K562 (cell line): ENCODE measurements at regions not wholly inside any gene's neighbourhood (a gene's known extent, or its start where the extent isn't known, plus 50 kb on each side); places are given as distances from the start of the nearest gene placed in this dataset.

Experiments
- ATAC-seq: fragments of 200-7000 bp; cut with Tn5 transposase; 3 replicates; pipeline ENCODE4 v1.9.1; 2020; ENCODE audit warnings: moderate library complexity
- BruUV-seq: library from RNA; stranded (reverse); fragments of 400-500 nt; replicated peaks from 2 replicates; lab custom pipeline; 2021; lab: Mats Ljungman, UMichigan
- CTCF ChIA-PET: fragments of 300-600 bp; formaldehyde crosslinking; extraction: SDS; loops from one replicate; lab custom pipeline; 2021; ENCODE audit warnings: low intra/inter-chr PET ratio; lab: Yijun Ruan, JAX
- POLR2A ChIA-PET: fragments of 300-600, 350-650 bp; sonication (Branson Sonifier 250); formaldehyde crosslinking; extraction: SDS; loops from one replicate; lab custom pipeline; 2021; ENCODE audit warnings: antibody characterized with exemption, inconsistent platforms; lab: Yijun Ruan, JAX
- DNase-seq, 4 experiments: peaks; one replicate each; pipeline versions ENCODE4 v3.0.0 to v3.0.0-alpha.2; 2011 to 2018; ENCODE audit warnings: low spot score in 3 of 4, mixed read lengths in 3 of 4; ENCODE audit errors: extremely low read depth in 1 of 4
- FAIRE-seq: peaks from 2 replicates; lab custom pipeline; 2011; peaks lifted over from hg19 to GRCh38; lab: Jason Lieb, UNC
- H2AFZ ChIP-seq: 2 replicates; pipeline ENCODE4 v1.6.0; 2011; ENCODE audit warnings: low read depth, low read length, control low read depth, inconsistent platforms
- H3K27ac ChIP-seq: fragments of 200-600 bp; 3 replicates; pipeline ENCODE4 v1.8.0; 2011; ENCODE audit warnings: low read depth, mild to moderate bottlenecking, control low read depth, inconsistent platforms, low read length, moderate library complexity, mixed read lengths; ENCODE audit errors: extremely low read depth
- H3K27me3 ChIP-seq, 2 experiments: fragments of 300-600 bp in 1 of 2; 2 replicates in 1 of 2; 3 replicates in 1 of 2; pipeline versions ENCODE4 v1.6.0 to v1.8.0; 2011; ENCODE audit warnings: inconsistent platforms in 2 of 2, low read length in 2 of 2, mild to moderate bottlenecking in 1 of 2, mixed read lengths in 1 of 2, moderate library complexity in 1 of 2; ENCODE audit not compliant: control insufficient read depth in 2 of 2, insufficient read depth in 2 of 2
- H3K36me3 ChIP-seq: fragments of 300-600 bp; 3 replicates; pipeline ENCODE4 v1.8.0; 2011; ENCODE audit warnings: mild to moderate bottlenecking, low read length, inconsistent platforms; ENCODE audit not compliant: control insufficient read depth, insufficient read depth
- H3K4me1 ChIP-seq, 2 experiments: fragments of 200-600 bp in 1 of 2; replicated peaks in 1 of 2; 2 replicates in 1 of 2; 3 replicates in 1 of 2; pipeline versions ENCODE4 v1.5.1 to v1.8.0; 2011; ENCODE audit warnings: inconsistent platforms in 2 of 2, low read length in 2 of 2, mild to moderate bottlenecking in 1 of 2, mixed read lengths in 1 of 2, moderate library complexity in 1 of 2; ENCODE audit not compliant: control insufficient read depth in 2 of 2, insufficient read depth in 2 of 2
- H3K4me2 ChIP-seq: 2 replicates; pipeline ENCODE4 v1.6.1; 2011; ENCODE audit warnings: low read length, control low read depth, inconsistent platforms, mixed read lengths; ENCODE audit not compliant: insufficient read depth
- H3K4me3 ChIP-seq: fragments of 200-600 bp; sonication (generic), shearing (Covaris generic); 2 replicates; pipeline ENCODE4 v1.5.1; 2016; ENCODE audit warnings: control low read depth, inconsistent platforms
- H3K79me2 ChIP-seq: fragments of 200-600 bp; 3 replicates; pipeline ENCODE4 v1.8.0; 2011; ENCODE audit warnings: low read length, inconsistent platforms; ENCODE audit not compliant: control insufficient read depth, insufficient read depth
- H3K9ac ChIP-seq, 2 experiments: 2 replicates each; pipeline versions ENCODE4 v1.6.0 to v1.6.1; 2011; ENCODE audit warnings: low read depth in 2 of 2, low read length in 2 of 2, control low read depth in 1 of 2, inconsistent platforms in 1 of 2, mild to moderate bottlenecking in 1 of 2, mixed read lengths in 1 of 2; ENCODE audit not compliant: insufficient read depth in 1 of 2
- H3K9me1 ChIP-seq: one replicate; pipeline ENCODE4 v1.6.0; 2011; ENCODE audit warnings: inconsistent platforms, mild to moderate bottlenecking, low read length, moderate library complexity; ENCODE audit not compliant: control insufficient read depth, insufficient read depth
- H3K9me3 ChIP-seq: replicated peaks from 2 replicates; pipeline ENCODE4 v1.5.1; 2011; ENCODE audit warnings: low read depth, low read length, inconsistent platforms; ENCODE audit not compliant: control insufficient read depth, insufficient read depth
- H4K20me1 ChIP-seq: replicated peaks from 2 replicates; pipeline ENCODE4 v1.6.1; 2011; ENCODE audit warnings: low read length, inconsistent platforms, mixed read lengths; ENCODE audit not compliant: control insufficient read depth, insufficient read depth
- E4F1 ChIP-seq: fragments of 250-450 bp; sonication (Bioruptor Pico); IDR thresholded peaks from 2 replicates; pipeline ENCODE4 v1.5.0; 2021; ENCODE audit warnings: mild to moderate bottlenecking, borderline replicate concordance
- MCM5 ChIP-seq: fragments of 450-650 bp; IDR thresholded peaks from 2 replicates; pipeline ENCODE4 v1.6.1; 2016; ENCODE audit warnings: low read depth
- NCOA1 ChIP-seq: fragments of 450-650 bp; IDR thresholded peaks from 2 replicates; pipeline ENCODE4 v1.6.1; 2016; ENCODE audit warnings: low read depth
- NR0B1 ChIP-seq: fragments of 450-650 bp; IDR thresholded peaks from one replicate; pipeline ENCODE4 v1.6.1; 2018; ENCODE audit warnings: mild to moderate bottlenecking, moderate library complexity; ENCODE audit not compliant: partially characterized antibody
- RAD21 ChIP-seq, 2 experiments: fragments of 250-450 bp in 1 of 2; fragments of 450-650 bp in 1 of 2; sonication (Bioruptor Pico) in 1 of 2; formaldehyde crosslinking in 1 of 2; IDR thresholded peaks in 1 of 2; conservative IDR thresholded peaks in 1 of 2; 2 replicates each; pipeline versions ENCODE4 v1.4.0 to v1.8.0; 2020 to 2022; ENCODE audit warnings: mild to moderate bottlenecking in 2 of 2, moderate library complexity in 1 of 2
- RBM22 ChIP-seq: fragments of 200-400 bp; formaldehyde crosslinking; IDR thresholded peaks from 2 replicates; pipeline ENCODE4 v1.6.1; 2018; ENCODE audit warnings: low read length, low read depth; ENCODE audit not compliant: poor library complexity, severe bottlenecking
- SMAD1 ChIP-seq: fragments of 150-350 bp; IDR thresholded peaks from 2 replicates; pipeline ENCODE4 v1.6.1; 2014; ENCODE audit warnings: low read length, low read depth; ENCODE audit not compliant: partially characterized antibody
- SRF ChIP-seq, 2 experiments: fragments of 250-450, 450-650 bp in 1 of 2; sonication (Bioruptor Pico) in 1 of 2; sonication (generic) in 1 of 2; formaldehyde crosslinking; IDR thresholded peaks; 2 replicates each; pipeline versions ENCODE4 v1.5.0 to v1.5.1; 2020 to 2022; ENCODE audit warnings: mild to moderate bottlenecking in 1 of 2, missing genetic modification reagents in 1 of 2
- THRA ChIP-seq: fragments of 450-650 bp; IDR thresholded peaks from 2 replicates; pipeline ENCODE4 v1.6.1; 2017; ENCODE audit warnings: mild to moderate bottlenecking, moderate library complexity
- ZNF134 ChIP-seq: fragments of 250-450 bp; sonication (Bioruptor Pico); conservative IDR thresholded peaks from 2 replicates; pipeline ENCODE4 v1.4.0; 2020
- ZNF232 ChIP-seq: sonication (generic); formaldehyde crosslinking; IDR thresholded peaks from 2 replicates; pipeline ENCODE4 v1.8.0; 2022; ENCODE audit warnings: mild to moderate bottlenecking, missing genetic modification reagents
- ZNF609 ChIP-seq: sonication (generic); formaldehyde crosslinking; IDR thresholded peaks from 2 replicates; pipeline ENCODE4 v1.8.1; 2023; ENCODE audit warnings: missing genetic modification reagents, mild to moderate bottlenecking, borderline replicate concordance
- WGBS: fragments of 100-300 bp; shearing (Covaris generic); methylation state at CpG from one replicate; pipeline ENCODE4 v1.1.6; 2016; ENCODE audit warnings: low coverage, mixed read lengths; ENCODE audit not compliant: insufficient coverage; ENCODE audit errors: missing lambda C conversion rate; 5-methylcytosine and 5-hydroxymethylcytosine counted together
- in situ Hi-C: fragments of 300-500 bp; cut with MboI; formaldehyde crosslinking; loops from 4 replicates; pipeline ENCODE4 v1.15.0; 2018; ENCODE audit warnings: inconsistent platforms, mixed read lengths
- intact Hi-C: fragments of 100-400 bp; cut with micrococcal nuclease; formaldehyde crosslinking; loops from 2 replicates; pipeline ENCODE4 v1.14.2; 2022

- Histone ChIP-seq H3K79me2 (no peaks in the 10 kb centered on the region), H2AFZ (no peak overlapping the region), H3K9me3 (no peaks in the 10 kb centered on the region; the same call in 1 of the 2 replicates), H3K27ac (no peak overlapping the region), H3K4me2 (no peak overlapping the region), H3K27me3 (no peaks in the 10 kb centered on the region), H4K20me1 (no peaks in the 10 kb centered on the region), H3K4me3 (no peak overlapping the region), H3K4me1 (no peaks in the 10 kb centered on the region), H3K9ac (no peak overlapping the region), H3K9me1 (no peaks in the 10 kb centered on the region), H3K36me3 (no peaks in the 10 kb centered on the region)
- ChIA-PET POLR2A (no interaction called here), CTCF (no interaction called here)
- in situ Hi-C loops, result no loop called here
- DNase-seq (no peak), FAIRE-seq (no peak), ATAC-seq (no peak)
- intact Hi-C loops, result no loop called here
- 0% methylated on average over 1 of the region's 1 CpG for WGBS
- BruUV-seq, result no TSS peak
- TF ChIP-seq ZNF134 (CRISPR knock-in tag) (no peak), THRA (no peak), SMAD1 (no peak), RAD21 (CRISPR knock-in tag; conservative IDR thresholded peaks at IDR 0.05 in 1 of 2, IDR thresholded peaks at IDR 0.05 in 1 of 2) (no peak), ZNF232 (no peak), ZNF609 (CRISPR knock-in tag) (no peak), E4F1 (no peak), NCOA1 (no peak), NR0B1 (no peak), MCM5 (no peak), SRF (CRISPR knock-in tag; IDR thresholded peaks at IDR 0.05) (no peak), RBM22 (no peak)
Measured at GRCh38 chr6:8525370-8525769, 90.0 kb upstream of the SLC35B3 start.
